Small intestine (tissue), 7 donors: ENCODE measurements at regions not wholly inside any gene's neighbourhood (a gene's known extent, or its start where the extent isn't known, plus 50 kb on each side); places are given as distances from the start of the nearest gene placed in this dataset.
"Not testable (repeated sequence)": the region's sequence is repeated elsewhere in the genome, so short reads cannot be mapped to it uniquely, and the experiment has no call there.

Source experiments
- DNase-seq, 2 donors: peaks; one replicate each; pipeline versions ENCODE4 v3.0.0 to v3.0.0-alpha.2; 2013
- FAIRE-seq: peaks from 2 replicates; lab custom pipeline; 2012; peaks lifted over from hg19 to GRCh38; lab: Jason Lieb, UNC
- H3K27ac ChIP-seq, 3 donors: one replicate each; pipeline ENCODE4 v1.5.1; 2013; ENCODE audit warnings: low read length in 2 of 3, mild to moderate bottlenecking in 2 of 3, control low read depth in 1 of 3, inconsistent platforms in 1 of 3, low read depth in 1 of 3, moderate library complexity in 1 of 3
- H3K27me3 ChIP-seq, 3 donors: one replicate each; pipeline ENCODE4 v1.6.1; 2013; ENCODE audit warnings: low read length in 3 of 3, inconsistent platforms in 1 of 3; ENCODE audit not compliant: control insufficient read depth in 3 of 3, insufficient read depth in 3 of 3
- H3K36me3 ChIP-seq, 3 donors: one replicate each; pipeline ENCODE4 v1.6.1; 2013; ENCODE audit warnings: low read length in 3 of 3, inconsistent platforms in 1 of 3, low read depth in 1 of 3, mild to moderate bottlenecking in 1 of 3, moderate library complexity in 1 of 3; ENCODE audit not compliant: control insufficient read depth in 3 of 3, insufficient read depth in 2 of 3
- H3K4me1 ChIP-seq, 3 donors: one replicate each; pipeline ENCODE4 v1.6.1; 2013; ENCODE audit warnings: low read length in 2 of 3, inconsistent platforms in 1 of 3, low read depth in 1 of 3, mild to moderate bottlenecking in 1 of 3, moderate library complexity in 1 of 3; ENCODE audit not compliant: control insufficient read depth in 3 of 3, insufficient read depth in 2 of 3
- H3K4me3 ChIP-seq, 3 donors: one replicate each; pipeline ENCODE4 v1.5.1; 2013; ENCODE audit warnings: low read length in 3 of 3, control low read depth in 1 of 3, inconsistent platforms in 1 of 3, low read depth in 1 of 3, mild to moderate bottlenecking in 1 of 3, moderate library complexity in 1 of 3
- H3K9me3 ChIP-seq, 2 donors: one replicate each; pipeline ENCODE4 v1.6.1; 2013; ENCODE audit warnings: low read depth in 1 of 2, low read length in 1 of 2; ENCODE audit not compliant: control insufficient read depth in 2 of 2, insufficient read depth in 1 of 2
- WGBS, 3 donors: extraction: QIAGEN DNeasy Blood & Tissue Kit; methylation state at CpG; one replicate each; pipeline ENCODE4 v1.1.7; 2013; 5-methylcytosine and 5-hydroxymethylcytosine counted together
- donor health status: healthy with polysubstance abuse.
- donor health status: control.
- donor health status: control.
- donor health status: Bipolar disorder and iron deficiency.
- donor health status: healthy.

GRCh38 chr2:143991596-143991995 is 528.3 kb downstream of the ZEB2 start:
- 98% methylated on average over 16 to 30 of the region's 30 CpGs for WGBS, 3 donors
- not testable (repeated sequence) for DNase-seq, FAIRE-seq, H3K4me1 ChIP-seq, H3K27me3 ChIP-seq, H3K4me3 ChIP-seq, H3K9me3 ChIP-seq, H3K36me3 ChIP-seq, H3K27ac ChIP-seq

GRCh38 chr2:143988082-143988481 is 531.8 kb downstream of the ZEB2 start:
- Histone ChIP-seq H3K27ac (no peak overlapping the region), H3K9me3 (peaks cover 0 to 9% of the 10 kb centered on the region in 2 donors), H3K27me3 (no peaks in the 10 kb centered on the region), H3K36me3 (no peaks in the 10 kb centered on the region), H3K4me1 (no peaks in the 10 kb centered on the region), H3K4me3 (no peak overlapping the region)
- 97 to 100% (median 100%) methylated on average over 1 of the region's 1 CpG for WGBS, 3 donors
- no peak for FAIRE-seq
- DNase-seq: no peak

GRCh38 chr2:143981428-143981827 is 538.5 kb downstream of the ZEB2 start:
- Histone ChIP-seq H3K4me3 (no peak overlapping the region), H3K36me3 (no peaks in the 10 kb centered on the region), H3K4me1 (no peaks in the 10 kb centered on the region), H3K9me3 (peaks cover 0 to 9% of the 10 kb centered on the region in 2 donors), H3K27me3 (no peaks in the 10 kb centered on the region), H3K27ac (no peak overlapping the region)
- DNase-seq: no peak
- 94 to 96% (median 96%) methylated on average over 2 of the region's 2 CpGs for WGBS, 3 donors
- FAIRE-seq: no peak

GRCh38 chr2:143977356-143977755 is 542.6 kb downstream of the ZEB2 start:
- Histone ChIP-seq H3K36me3 (no peaks in the 10 kb centered on the region), H3K27me3 (no peaks in the 10 kb centered on the region), H3K27ac (no peak overlapping the region), H3K4me1 (no peaks in the 10 kb centered on the region), H3K9me3 (no peaks in the 10 kb centered on the region), H3K4me3 (no peak overlapping the region)
- DNase-seq (no peak), FAIRE-seq (no peak)
- 91 to 96% (median 96%) methylated on average over 6 of the region's 6 CpGs for WGBS, 3 donors

GRCh38 chr2:143975216-143975615 is 544.7 kb downstream of the ZEB2 start:
- no peak for FAIRE-seq
- no peaks in the 10 kb centered on the region for H3K27me3 ChIP-seq
- no peak for DNase-seq
- WGBS, 3 donors: 74 to 97% (median 91%) methylated on average over 1 of the region's 1 CpG
- H3K4me3 ChIP-seq: no peak overlapping the region
- H3K4me1 ChIP-seq: no peaks in the 10 kb centered on the region
- H3K9me3 ChIP-seq: no peaks in the 10 kb centered on the region
- H3K36me3 ChIP-seq: no peaks in the 10 kb centered on the region
- no peak overlapping the region for H3K27ac ChIP-seq

- WGBS, 3 donors: 92 to 100% (median 97%) methylated on average over 1 of the region's 1 CpG
- FAIRE-seq: no peak
These were observed 545.7 kb downstream of the ZEB2 start for GRCh38 chr2:143974262-143974661.

DNA sequence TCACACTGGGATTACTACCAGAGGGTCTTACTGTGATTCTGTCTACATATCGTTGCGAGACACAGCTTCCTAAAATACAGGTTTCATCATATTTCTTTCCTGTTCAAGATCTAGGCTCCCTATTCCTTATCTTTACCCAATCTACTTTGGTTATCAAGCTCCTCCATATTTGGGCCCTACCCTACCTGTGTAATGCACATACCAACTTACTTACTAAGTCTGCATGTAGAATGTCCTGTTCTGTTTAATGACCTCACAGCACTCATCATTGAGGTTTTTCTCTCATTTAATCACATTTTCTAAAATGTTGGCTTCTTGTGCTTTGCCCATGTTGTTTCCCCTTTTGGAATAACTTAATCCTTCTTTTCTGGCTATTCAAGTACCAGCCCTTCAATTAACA is 551.1 kb downstream of the ZEB2 start:
- no peaks in the 10 kb centered on the region for H3K9me3 ChIP-seq
- DNase-seq: no peak
- 94 to 98% (median 95%) methylated on average over 2 of the region's 2 CpGs for WGBS, 3 donors
- no peaks in the 10 kb centered on the region for H3K36me3 ChIP-seq
- H3K27ac ChIP-seq: no peak overlapping the region
- FAIRE-seq: no peak
- H3K27me3 ChIP-seq: no peaks in the 10 kb centered on the region
- H3K4me1 ChIP-seq: no peaks in the 10 kb centered on the region
- H3K4me3 ChIP-seq: no peak overlapping the region

More at GRCh38 chr2:143974262-143974661, 545.7 kb downstream of the ZEB2 start:
- no peak for DNase-seq
- Histone ChIP-seq H3K27ac (no peak overlapping the region), H3K4me3 (no peak overlapping the region), H3K9me3 (no peaks in the 10 kb centered on the region), H3K27me3 (no peaks in the 10 kb centered on the region), H3K36me3 (no peaks in the 10 kb centered on the region), H3K4me1 (no peaks in the 10 kb centered on the region)

DNA sequence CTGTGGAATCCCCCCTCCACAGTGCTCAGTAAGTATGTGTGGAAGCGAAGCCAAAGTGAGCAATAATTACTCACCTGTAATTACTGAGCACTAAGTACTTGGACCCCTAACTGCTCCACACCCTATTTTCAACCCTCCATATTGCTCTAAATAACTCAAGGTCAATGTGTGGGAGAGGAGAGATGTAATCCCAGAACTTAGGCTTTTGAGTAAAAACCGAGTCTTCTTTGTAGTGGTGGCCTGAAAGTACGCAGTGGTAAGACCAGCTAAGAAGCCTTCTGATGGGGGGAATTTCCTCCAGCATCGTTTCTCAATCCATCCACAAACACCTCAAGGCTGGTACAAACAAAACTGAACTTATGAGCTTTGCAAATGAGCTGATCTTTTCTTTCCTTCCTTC is 551.6 kb downstream of the ZEB2 start:
- 79 to 90% (median 86%) methylated on average over 4 of the region's 4 CpGs for WGBS, 3 donors
- FAIRE-seq: no peak

DNA sequence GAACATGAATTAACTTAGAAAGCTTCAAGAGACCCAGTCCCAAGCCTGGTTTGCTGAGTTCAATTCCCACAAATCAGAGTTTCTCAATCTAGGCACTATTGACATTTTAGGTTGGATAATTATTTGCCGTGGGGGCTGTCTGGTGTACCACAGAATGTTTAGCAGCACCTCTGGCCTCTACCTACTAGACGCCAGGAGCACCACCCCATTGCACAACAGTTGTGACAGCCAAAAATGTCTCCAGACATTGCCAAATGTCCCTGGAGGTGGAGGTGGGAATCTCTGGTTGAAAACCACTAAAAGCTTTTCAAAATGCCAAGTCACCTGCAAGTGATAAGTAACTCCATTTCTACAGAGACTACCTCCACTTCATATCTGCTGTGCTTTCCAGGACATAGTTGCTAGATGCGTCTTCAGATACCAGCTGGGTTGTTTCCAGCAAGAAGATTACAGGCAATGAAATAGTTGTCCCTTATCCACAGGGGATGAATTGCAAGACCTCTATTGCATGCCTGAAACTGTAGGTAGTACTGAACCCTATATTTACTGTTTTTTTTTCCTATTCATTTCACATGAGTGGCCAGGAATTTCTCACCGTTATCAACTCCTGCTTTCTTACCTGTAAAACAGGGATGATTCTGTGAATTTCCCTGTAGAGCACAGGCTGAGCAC is 554.3 kb downstream of the ZEB2 start:
- Histone ChIP-seq H3K9me3 (no peaks in the 10 kb centered on the region), H3K27ac (no peak overlapping the region), H3K36me3 (no peaks in the 10 kb centered on the region), H3K27me3 (no peaks in the 10 kb centered on the region), H3K4me3 (no peak overlapping the region), H3K4me1 (no peaks in the 10 kb centered on the region)
- 92 to 95% (median 94%) methylated on average over 4 of the region's 4 CpGs for WGBS, 3 donors
- FAIRE-seq: no peak
- DNase-seq: no peak

More for the DNA sequence above, 551.6 kb downstream of the ZEB2 start:
- Histone ChIP-seq H3K36me3 (no peaks in the 10 kb centered on the region), H3K4me3 (no peak overlapping the region), H3K27ac (no peak overlapping the region), H3K4me1 (no peaks in the 10 kb centered on the region), H3K27me3 (no peaks in the 10 kb centered on the region), H3K9me3 (no peaks in the 10 kb centered on the region)
- no peak for DNase-seq
